HCEC 1CT (cell line): ENCODE measurements at regions not wholly inside any gene's neighbourhood (a gene's known extent, or its start where the extent isn't known, plus 50 kb on each side); places are given as distances from the start of the nearest gene placed in this dataset.

ENCODE experiments used
- DNase-seq: peaks from one replicate; pipeline ENCODE4 v3.0.0-alpha.2; 2017

DNA sequence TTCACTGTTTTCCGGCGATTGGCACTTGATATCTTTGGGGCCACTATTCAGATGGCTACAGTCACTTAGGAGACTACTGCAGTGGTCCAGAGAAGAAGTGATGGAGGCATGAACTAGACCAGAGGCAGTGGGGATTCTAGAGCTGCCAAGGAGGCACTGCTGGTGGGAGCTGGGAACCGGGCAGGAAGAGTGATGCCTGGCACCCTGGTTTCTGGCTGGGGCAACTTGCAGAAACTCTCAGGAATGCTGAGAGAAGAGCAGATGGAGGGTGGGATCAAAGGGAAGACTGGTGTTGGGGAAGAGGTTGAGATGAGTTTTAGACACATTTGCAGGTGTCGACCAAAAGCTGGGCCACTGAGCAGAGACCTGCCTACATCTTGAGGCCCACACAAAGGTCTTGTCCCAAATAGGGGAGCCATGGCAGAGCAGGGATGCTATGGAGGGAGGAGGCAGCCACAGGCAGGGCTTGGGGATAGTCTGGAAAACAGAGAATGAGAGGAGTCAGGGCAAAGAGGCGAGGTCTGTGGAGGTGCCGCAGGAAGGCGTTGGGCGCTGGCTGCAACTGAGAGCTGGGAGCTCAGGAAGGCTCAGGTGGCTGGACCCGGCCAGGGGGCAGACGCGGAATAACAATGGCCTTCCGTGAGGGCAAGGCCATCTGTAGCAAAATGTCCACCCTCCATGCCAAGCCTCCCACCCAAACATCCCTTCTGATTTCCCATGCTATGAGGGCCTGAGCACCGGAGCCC lies 118.9 kb downstream of the TOMM20 start:
- no peak for DNase-seq

DNA sequence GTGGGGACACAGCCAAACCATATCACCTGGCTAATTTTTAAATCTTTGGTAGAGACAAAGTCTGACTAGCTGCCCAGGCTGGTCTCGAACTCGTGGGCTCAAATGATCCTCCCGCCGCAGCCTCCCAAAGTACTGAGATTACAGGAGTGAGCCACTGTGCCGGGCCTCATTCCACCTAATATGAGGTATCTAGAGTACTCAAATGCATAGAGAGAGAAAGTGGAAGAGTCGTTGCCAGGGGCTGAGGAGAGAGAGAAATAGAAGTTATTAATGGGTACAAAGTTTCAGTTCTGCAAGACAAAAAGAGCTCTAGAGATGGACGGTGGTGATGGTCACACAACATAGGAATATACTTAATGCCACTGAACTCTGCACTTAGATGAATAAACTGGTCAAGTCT lies 119.6 kb downstream of the TOMM20 start:
- DNase-seq: no peak

DNA sequence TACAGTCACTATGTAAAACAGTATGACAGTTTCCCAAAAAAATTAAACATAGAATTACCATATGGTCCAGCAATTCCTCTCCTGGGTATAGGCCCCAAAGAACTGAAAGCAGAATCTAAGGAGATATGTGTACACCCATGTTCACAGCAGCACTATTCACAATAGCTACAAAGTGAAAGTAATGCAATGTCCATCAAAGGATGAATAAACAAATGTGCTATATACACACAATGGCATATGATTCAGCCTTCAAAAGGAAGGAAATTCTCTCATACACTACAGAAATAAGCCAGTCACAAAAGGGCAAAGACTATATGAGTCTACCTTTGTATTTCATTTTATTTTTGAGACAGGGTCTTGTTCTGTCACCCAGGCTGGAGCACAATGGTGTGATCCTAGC lies 120.4 kb downstream of the TOMM20 start:
- no peak for DNase-seq

DNA sequence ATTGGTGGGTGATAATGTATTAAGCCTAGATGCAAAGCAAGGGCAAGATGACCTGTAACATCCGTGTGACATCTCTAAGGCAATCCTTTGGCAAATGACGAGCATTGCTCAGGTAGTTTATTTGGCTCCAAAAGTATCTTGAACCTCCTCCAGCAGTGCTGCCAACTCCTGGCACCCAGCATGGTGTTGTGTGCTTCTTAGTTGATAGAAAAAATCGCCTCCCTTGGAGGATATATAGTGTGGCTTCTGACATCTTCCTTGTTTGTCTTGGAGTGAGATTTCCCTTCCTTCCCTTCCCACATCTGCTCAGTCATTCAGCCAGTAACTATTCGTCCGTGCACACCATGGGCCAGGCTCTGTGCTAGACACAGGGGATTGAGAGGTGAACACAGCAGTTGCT lies 121.8 kb downstream of the TOMM20 start:
- no peak for DNase-seq

DNA sequence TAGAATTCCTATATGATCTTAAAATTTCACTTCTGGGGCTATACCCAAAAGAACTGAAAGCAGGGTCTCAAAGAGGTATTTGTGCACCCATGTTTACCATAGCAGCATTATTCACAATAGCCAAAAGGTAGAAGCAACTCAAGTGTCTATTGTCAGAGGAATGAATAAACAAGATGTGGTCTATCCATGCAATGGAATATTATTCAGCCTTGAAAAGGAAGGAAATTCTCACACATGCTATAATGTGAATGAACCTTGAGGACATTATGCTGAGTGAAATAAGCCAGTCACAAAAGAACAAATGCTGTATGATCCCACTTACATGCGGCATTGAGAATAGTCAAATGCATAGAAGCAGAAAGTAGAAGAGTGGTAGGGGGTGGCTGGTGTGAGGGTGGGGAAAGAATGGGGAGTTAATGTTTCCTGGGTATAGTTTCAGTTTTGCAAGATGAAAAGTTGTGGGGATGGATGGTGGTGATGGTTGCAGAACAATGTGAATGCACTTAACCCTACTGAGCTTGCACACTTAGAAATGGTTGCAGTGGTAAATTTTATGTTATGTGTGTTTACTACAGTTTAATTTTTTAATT lies 122.4 kb downstream of the TOMM20 start:
- no peak for DNase-seq

DNA sequence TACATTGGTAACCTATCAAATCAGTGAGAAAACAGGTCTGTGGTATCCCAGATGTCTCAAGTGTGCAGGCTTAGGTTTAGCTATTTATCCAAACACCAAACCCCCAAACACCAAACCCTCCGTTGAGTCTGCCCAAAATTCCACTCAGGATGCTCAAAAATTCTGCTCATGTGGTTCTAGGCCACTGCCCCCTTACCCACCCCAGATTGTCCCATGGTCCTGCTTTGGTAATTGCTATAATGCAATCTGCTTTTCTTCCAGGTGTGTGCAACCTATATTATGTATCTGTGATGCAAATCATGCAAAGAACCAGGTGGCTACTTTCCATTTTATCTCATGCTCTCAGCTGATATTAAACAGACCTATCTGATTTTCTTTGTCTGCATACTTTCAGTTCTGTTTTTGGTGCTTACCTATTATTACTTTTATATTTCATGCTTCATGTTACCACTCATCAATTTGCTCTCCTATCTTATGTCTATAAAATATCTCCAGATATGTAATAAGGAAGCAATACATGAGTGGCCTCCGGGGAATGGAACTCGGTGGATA lies 123.7 kb downstream of the TOMM20 start:
- no peak for DNase-seq

DNA sequence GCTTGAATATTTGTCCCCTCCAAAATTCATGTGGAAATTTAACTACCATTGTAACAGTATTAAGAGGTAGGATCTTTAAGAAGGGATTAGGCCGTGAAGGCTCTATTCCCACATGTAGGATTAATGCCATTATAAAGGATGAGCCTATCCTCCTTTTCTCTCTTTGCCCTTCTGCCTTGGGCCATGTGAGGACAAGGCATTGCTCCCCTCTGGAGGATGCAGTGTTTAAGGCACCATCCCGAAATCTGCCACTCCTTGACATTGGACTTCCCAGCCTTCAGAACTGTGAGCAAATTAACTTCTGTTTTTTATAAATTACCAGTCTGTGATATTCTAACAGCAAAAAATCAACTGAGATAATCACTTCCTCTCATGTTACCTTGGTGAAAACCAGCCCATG lies 124.4 kb downstream of the TOMM20 start:
- no peak for DNase-seq

DNA sequence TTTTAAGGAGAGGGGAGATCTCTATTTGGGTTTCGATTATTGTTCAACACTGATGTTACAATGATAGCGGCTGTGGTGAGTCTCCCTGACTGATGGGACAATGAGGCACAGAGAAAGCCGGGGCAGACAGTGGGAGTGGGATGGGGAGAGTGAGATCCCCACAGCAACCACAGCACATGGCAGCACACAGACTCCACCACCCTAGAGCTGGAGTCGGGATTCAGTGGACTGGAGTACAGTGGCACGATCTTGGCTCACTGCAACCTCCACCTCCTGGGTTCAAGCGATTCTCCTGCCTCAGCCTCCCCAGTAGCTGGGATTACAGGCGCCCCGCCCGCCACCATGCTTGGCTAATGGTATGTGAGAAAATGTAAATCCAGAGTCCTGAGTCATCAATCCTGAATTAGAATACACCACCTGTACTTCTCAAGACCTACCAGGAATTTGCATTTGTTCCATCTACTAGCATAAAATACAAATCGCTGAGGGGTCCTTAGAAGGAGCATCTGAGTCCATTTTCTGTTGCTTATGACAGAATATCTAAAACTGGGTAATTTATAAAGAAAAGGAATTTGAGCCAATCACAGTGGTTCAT lies 125.8 kb downstream of the TOMM20 start:
- no peak for DNase-seq

DNA sequence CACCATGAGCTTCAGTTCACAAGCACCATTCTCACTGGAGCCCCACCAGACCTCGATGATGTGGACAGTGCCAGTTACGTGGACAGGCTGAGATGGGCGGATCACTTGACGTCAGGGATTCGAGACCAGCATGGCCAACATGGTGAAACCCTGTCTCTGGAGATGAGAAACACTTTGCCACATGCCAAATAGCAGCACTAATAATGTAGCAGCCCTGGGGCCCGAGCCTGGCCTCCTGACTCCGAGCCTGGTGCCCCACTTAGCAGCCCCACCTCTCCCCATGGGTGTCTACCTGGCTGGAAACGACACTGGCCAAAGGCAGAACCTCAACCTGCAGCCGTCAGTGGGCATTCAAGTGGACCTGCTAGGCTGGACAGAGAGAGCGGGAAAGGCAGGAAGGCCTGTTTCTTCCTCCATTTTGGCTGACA lies 129.1 kb downstream of the TOMM20 start:
- DNase-seq: no peak

DNA sequence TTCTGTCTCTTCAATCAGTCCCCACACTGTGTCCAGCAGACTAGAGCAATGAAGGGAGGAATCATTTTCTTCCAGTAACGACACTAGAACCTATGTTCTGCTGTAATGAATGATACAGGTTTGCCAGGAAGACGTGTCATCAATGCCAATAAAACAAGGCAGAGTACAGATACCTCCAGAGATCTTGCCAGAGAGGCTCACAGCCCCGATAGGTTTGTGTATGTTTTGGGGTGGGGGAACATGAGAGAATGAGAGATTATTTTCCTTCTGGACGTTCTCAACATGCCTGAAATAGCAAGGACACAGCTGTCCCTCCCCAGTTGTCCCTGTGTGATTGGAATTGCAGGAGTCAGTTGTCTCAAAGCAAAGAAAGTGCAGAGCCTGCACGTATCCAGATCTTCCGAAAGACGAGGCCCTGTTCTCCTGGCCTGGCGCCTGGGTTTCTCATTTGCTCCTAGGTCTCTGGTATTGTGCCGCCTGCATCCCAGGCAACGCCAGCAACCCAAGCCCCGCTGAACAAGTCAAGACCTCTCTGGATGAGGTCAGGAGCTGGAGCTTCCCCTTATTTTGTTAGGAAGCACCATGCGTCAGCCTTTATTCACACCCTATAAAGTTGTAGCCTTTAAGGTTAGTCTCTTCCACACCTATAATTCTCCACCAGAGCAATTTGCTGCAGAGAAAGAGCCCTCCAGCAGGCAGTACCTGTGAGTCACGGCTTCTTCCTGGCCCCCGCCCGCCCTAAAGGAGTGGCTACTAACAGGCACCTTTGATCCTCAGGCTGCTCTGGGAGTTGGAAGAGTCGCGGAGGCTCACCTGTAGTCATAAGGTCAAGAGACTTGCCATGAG lies 130.5 kb downstream of the TOMM20 start:
- no peak for DNase-seq

DNA sequence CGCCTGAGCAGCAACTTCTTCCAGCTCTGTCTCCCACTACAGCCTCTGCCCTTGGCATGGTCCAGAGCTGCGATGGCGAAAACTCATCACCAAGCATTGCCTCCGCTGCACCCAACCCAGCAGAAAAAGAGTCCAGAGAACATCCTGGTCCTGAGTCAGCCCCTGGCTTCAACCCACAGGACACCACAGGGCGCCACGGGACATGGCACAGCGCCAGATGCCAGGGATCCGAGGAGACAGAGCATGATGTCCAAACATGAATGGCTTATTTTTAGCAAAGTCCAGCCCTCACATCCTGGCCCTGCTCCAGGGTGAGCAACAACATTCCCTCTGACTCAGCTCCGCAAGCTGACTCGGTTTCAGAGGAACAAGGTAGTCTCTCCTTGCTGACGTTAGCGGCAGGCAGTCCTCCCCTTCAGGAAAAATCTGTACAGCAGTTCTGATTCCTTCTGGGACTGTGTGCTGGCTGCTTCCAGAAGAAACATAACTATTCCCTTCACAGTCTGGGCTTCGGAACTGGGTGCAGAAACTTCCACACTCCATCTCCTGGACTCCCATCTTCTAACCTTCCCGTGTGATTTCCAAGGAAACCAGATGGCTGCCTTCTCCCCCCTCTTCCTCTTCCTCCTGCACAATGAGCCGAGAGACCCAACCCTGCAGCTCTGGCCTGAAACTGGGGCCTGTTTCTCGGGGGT lies 131.3 kb downstream of the TOMM20 start:
- DNase-seq: peak; percentile 99

DNA sequence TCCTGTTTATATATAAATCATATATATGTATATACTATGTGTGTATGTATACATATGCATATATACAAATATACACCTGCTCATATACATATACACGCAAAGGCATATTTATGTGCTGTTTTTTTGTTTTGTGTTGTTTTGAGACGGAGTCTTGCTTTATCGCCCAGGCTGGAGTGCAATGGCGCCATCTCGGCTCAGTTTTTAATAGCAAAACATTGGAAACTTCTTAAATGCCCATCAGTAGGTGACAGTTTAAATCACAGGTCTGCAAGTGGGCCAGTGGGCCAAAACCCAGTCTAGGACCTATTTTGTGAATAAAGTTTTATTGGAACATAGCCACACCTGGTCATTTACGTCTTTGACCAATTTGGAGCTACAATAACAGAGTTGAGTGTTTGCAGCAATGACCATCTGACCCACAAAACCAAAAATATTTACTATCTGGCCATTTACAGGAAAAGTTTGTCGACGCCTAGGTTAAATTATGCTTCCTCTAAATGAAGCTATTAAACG lies 132.3 kb downstream of the TOMM20 start:
- DNase-seq: no peak

DNA sequence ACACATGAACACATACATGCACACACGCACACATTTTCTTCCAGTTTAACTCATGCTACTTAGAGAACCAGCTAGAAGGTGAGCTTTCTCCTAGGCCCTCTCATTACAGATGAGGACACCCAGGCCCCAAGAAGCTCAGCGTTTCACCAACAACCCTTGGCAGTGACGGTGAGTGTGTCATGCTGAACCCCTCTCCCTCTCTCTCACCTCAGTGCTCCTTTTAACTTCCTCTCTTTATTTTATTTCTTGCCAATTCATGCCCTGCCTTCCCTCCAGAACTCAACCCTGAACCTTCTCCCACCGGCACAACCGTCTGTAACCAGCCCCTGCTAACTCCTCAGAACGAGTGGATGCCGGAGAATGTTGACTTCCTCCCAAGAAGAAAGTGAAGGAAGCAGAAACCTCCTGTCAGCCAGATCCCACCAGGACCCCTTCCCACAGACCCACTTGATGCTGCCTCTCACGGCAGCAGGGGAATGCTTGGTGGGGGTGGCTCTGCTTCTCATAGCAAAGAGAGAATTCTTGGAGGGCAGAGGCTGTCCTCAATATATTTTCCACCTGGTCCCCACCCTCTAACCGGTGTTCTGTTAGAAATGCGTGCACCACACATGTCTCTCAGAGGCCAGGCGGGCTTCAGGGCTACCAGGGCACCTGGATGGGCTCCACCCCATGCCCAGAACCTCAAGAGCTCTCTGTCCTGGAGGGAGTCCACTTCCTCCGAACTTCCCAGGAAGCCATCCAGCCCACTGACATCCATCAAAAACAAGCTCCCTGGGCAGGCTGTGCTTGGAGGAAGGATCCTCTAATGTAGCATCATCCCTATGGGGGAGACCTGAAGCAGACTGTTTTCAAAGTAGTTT lies 134.0 kb downstream of the TOMM20 start:
- DNase-seq: no peak

DNA sequence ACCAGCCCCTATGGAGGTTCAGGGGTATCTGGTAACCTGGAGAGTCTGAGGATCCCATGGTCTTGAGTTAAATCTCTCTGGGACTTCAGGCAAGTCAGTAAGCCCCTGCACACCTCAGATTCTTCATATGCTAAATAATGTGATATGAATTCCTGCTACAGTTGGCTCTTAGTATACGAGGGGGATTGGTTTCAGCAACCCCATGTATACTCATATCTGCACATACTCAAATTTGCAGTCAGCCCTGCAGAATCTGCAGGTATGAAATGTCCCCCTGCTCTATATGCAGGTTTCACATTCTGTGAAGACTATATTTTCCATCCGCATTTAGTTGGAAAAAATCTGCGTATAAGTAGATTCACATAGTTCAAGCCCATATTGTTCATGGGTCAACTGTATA lies 136.6 kb downstream of the TOMM20 start:
- DNase-seq: no peak

DNA sequence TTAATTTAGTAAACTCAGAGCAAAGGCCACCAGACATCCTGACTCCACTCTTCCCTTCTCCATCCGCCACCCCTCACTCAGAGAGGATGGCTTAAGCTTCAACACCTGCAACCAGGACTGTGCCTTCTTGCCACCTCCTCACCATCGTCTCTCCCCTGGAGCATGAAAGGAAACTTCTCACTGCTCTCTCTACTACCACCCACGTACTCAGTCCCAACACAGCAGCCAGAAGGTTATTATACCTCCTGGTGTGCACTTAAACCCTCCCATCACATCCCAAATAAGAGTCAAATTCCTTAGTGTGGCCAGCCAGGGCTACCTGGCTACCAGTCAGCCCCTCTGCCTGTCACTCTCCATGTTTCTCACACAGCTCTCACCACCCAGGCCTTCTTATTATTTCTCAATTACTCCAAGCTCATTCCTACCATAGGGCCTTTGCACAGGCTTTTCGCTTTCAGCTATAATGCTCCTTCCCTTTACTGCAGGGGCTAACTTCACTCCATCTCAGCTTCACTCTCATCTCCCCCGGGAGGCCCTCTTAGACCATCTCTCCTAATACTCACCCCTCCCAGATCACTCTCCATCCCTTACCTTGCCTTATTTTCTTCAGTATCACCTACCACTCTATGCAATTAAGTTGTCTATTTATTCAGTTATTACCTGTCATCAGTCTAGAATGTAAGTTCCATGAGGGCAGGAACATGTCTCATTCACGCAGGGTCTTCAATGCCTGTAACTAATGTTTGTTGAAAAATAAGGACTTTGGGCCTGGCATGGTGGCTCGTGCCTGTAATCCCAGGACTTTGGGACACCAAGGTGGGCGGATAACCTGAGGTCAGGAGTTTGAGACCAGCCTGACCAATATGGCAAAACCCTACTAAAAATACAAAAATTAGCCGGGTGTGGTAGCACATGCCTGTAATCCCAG lies 137.5 kb downstream of the TOMM20 start:
- DNase-seq: no peak

DNA sequence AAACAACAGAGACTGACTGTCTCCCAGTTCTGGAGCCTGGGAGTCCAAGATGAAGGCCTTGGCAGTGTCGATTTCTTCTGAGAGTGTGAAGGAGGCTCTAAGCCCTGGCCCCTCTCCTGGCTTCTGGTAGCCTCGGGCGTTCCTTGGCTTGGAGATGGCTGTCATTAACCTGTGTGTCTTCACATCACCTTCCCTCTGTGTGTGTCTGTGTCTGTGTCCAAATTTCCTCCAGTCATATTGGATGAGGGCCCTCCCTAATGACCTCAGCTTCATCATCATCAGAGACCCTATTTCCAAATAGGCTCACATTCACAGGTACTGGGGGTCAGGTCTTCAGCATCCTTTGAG lies 138.3 kb downstream of the TOMM20 start:
- DNase-seq: no peak

DNA sequence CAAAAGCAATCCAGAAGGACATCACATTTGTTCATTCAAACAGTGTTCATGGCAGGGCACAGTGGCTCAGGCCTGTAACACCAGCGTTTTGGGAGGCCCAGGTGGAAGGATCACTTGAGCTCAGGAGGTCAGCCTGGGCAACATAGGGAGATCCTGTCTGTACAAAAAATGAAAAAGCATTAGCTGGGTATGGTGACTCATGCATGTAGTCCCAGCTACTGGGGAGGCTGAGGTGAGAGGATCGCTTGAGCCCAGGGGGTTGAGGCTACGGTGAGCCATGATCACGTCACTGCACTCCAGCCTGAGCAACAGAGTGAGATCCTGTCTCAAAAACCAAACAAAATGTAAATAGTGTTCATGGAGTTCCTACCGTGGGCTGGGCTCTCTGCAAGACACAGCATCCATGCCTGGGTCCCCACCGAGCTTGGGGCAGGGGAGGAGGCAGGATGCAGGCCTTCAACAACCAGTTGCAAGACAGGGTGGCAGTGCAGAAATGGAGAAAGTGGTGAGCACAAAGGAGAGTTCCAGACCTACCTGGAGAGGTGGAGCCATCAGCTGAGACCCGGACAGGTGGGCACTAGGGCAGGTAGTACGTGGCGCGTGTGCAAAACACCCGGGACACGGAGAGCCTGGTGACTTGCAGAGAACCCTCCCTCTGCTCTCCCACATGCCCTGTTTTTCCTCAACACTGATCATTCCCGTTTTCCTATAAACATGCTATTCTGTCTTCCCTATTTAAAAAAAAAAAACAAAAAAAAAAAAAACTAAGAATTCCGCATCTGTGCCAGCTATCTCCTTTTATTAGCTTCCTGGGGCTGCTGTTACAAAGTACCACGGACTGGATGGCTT lies 138.9 kb downstream of the TOMM20 start:
- no peak for DNase-seq

DNA sequence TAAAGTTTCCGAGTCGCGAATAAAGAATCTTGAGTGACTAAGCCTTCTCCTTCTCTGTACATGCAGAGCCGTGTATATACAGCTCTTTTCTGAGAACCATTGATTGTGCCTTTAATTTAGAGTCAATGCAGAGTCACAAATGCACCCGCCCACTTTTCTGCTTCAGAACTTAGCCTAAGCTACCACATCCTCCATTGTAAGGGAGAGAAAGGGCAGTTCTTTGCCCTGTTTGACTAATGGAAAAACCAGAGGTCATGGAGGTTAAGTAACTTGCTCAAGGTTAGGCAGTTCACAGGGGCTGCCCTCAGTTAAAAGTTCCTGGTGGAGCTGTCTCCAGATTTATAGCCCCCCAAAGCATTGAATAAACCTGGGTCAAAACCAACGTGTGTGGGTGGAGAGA lies 139.6 kb downstream of the TOMM20 start:
- peak; percentile 54 for DNase-seq

DNA sequence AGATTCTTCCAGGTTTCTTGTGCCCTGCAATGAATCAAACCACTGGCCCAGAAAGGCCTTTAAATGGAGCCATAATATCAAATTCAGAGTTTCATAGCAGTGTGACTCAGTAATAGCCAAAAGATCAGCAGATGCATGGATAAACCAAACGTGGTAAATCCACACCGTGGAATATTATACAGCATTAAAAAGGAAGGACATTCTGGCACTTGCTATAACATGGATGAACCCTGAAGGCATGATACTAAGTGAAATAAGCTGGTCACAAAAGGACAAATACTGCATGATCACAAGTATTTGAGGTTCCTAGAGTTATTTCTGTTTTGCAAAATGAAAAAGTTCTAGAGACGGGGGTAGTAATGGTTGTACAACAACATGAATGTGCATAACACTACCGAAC lies 140.1 kb downstream of the TOMM20 start:
- no peak for DNase-seq
